Nephron (organoid): ENCODE measurements at regions not wholly inside any gene's neighbourhood (a gene's known extent, or its start where the extent isn't known, plus 50 kb on each side); places are given as distances from the start of the nearest gene placed in this dataset.

ENCODE experiments used
- H3K27ac Mint-ChIP-seq, 3 experiments: 2 replicates each; pipeline ENCODE4 v1.8.0; 2020; ENCODE audit warnings: mixed read lengths in 3 of 3, mild to moderate bottlenecking in 2 of 3, moderate library complexity in 1 of 3
- H3K27me3 Mint-ChIP-seq: 2 replicates; pipeline ENCODE4 v1.8.0; 2021; ENCODE audit warnings: low read depth, mild to moderate bottlenecking, moderate library complexity, mixed read lengths
- H3K36me3 Mint-ChIP-seq: 2 replicates; pipeline ENCODE4 v1.8.0; 2020; ENCODE audit warnings: low read depth, mixed read lengths
- H3K4me1 Mint-ChIP-seq: 2 replicates; pipeline ENCODE4 v1.8.0; 2020; ENCODE audit warnings: mixed read lengths
- H3K4me3 Mint-ChIP-seq, 3 experiments: 2 replicates each; pipeline ENCODE4 v1.8.0; 2020; ENCODE audit warnings: mild to moderate bottlenecking in 3 of 3, mixed read lengths in 3 of 3, moderate library complexity in 2 of 3
- H3K9me3 Mint-ChIP-seq: 2 replicates; pipeline ENCODE4 v1.8.0; 2020; ENCODE audit warnings: mixed read lengths
- CTCF ChIP-seq, 3 experiments: fragments of 200-600 bp; sonication (generic); IDR thresholded peaks; one replicate each; pipeline ENCODE4 v1.5.0; 2021; ENCODE audit warnings: antibody characterized with exemption in 3 of 3; ENCODE audit not compliant: unreplicated experiment in 3 of 3

- Mint-ChIP-seq H3K4me3 (no peak overlapping the region), H3K27ac (no peak overlapping the region), H3K9me3 (peaks cover 4% of the 10 kb centered on the region), H3K4me1 (peaks cover 11% of the 10 kb centered on the region), H3K36me3 (no peaks in the 10 kb centered on the region), H3K27me3 (no peaks in the 10 kb centered on the region)
- TF ChIP-seq CTCF (IDR thresholded peaks at IDR 0.05; ENCODE audit: unreplicated experiment in 3 of 3) = no peak
Measured at GRCh38 chr12:92493816-92494215, 209.0 kb upstream of the PLEKHG7 start.

- no peak overlapping the region for H3K4me3 Mint-ChIP-seq
- no peak overlapping the region for H3K27ac Mint-ChIP-seq
- TF ChIP-seq CTCF (IDR thresholded peaks at IDR 0.05; ENCODE audit: unreplicated experiment in 3 of 3) = no peak
- peaks cover 11% of the 10 kb centered on the region for H3K4me1 Mint-ChIP-seq
- peaks cover 4% of the 10 kb centered on the region for H3K9me3 Mint-ChIP-seq
- no peaks in the 10 kb centered on the region for H3K27me3 Mint-ChIP-seq
- H3K36me3 Mint-ChIP-seq = no peaks in the 10 kb centered on the region
Measured at GRCh38 chr12:92492995-92493394, 209.8 kb upstream of the PLEKHG7 start.

- H3K36me3 Mint-ChIP-seq = no peaks in the 10 kb centered on the region
- TF ChIP-seq CTCF (IDR thresholded peaks at IDR 0.05; ENCODE audit: unreplicated experiment in 3 of 3) = no peak
- H3K27ac Mint-ChIP-seq = no peak overlapping the region
- H3K4me1 Mint-ChIP-seq = peaks cover 11% of the 10 kb centered on the region
- peaks cover 4% of the 10 kb centered on the region for H3K9me3 Mint-ChIP-seq
- no peaks in the 10 kb centered on the region for H3K27me3 Mint-ChIP-seq
- no peak overlapping the region for H3K4me3 Mint-ChIP-seq
Measured at GRCh38 chr12:92492291-92492690, 210.5 kb upstream of the PLEKHG7 start.

- no peaks in the 10 kb centered on the region for H3K36me3 Mint-ChIP-seq
- no peak overlapping the region for H3K4me3 Mint-ChIP-seq
- H3K4me1 Mint-ChIP-seq = peaks cover 18% of the 10 kb centered on the region
- H3K27me3 Mint-ChIP-seq = no peaks in the 10 kb centered on the region
- peaks cover 3% of the 10 kb centered on the region for H3K9me3 Mint-ChIP-seq
- no peak for TF ChIP-seq CTCF (IDR thresholded peaks at IDR 0.05; ENCODE audit: unreplicated experiment in 3 of 3)
- H3K27ac Mint-ChIP-seq = no peak overlapping the region
Measured at GRCh38 chr12:92489781-92490180, 213.0 kb upstream of the PLEKHG7 start.

GRCh38 chr12:92488735-92489134 is 214.1 kb upstream of the PLEKHG7 start:
- no peak overlapping the region for H3K27ac Mint-ChIP-seq
- H3K4me3 Mint-ChIP-seq = no peak overlapping the region
- no peaks in the 10 kb centered on the region for H3K36me3 Mint-ChIP-seq
- no peaks in the 10 kb centered on the region for H3K27me3 Mint-ChIP-seq
- H3K9me3 Mint-ChIP-seq = peaks cover 3% of the 10 kb centered on the region
- TF ChIP-seq CTCF (IDR thresholded peaks at IDR 0.05; ENCODE audit: unreplicated experiment in 3 of 3) = no peak
- H3K4me1 Mint-ChIP-seq = peaks cover 14% of the 10 kb centered on the region

- peaks cover 3% of the 10 kb centered on the region for H3K9me3 Mint-ChIP-seq
- no peak overlapping the region for H3K27ac Mint-ChIP-seq
- no peaks in the 10 kb centered on the region for H3K27me3 Mint-ChIP-seq
- H3K4me3 Mint-ChIP-seq = no peak overlapping the region
- no peak for TF ChIP-seq CTCF (IDR thresholded peaks at IDR 0.05; ENCODE audit: unreplicated experiment in 3 of 3)
- peaks cover 14% of the 10 kb centered on the region for H3K4me1 Mint-ChIP-seq
- no peaks in the 10 kb centered on the region for H3K36me3 Mint-ChIP-seq
Measured at GRCh38 chr12:92487138-92487485, 215.7 kb upstream of the PLEKHG7 start.
